ENCODE measurements at regions not wholly inside any gene's neighbourhood (a gene's known extent, or its start where the extent isn't known, plus 50 kb on each side); places are given as distances from the start of the nearest gene placed in this dataset.

DNA sequence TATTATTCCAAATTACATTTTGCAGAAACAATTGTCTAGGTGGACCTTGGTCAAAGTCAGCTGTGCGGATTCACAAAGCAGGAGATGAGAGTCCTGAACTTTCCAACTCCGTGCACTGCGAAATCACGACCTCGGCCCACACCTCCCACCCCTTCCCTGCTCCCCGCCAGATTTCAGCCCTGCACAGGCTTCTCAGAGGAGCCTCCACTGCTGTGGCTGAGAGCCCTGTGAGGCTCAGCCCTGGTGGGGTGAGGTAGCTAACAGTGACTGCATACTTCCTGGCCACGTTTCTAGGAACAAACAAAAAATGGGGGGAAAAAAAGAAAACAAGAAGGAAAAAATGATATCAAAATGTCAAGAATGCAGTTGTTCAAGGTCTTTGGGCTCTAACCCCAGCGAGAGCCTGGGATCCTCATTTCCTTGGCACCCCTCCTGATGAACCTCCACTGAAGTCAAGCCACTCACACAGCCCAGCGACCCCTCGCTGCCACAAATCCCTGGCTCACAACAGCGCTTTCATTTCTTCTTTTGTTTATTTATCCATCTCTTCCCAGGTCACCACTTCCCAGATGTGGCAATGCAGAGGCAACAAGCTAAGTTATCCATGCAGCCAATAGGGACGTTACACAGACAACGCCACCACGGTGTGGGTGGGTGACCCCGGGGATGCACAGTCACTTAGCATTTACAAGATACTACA, 729.7 kb upstream of the ID2 start:
- TF ChIP-seq ZNF274 (IDR thresholded peaks at IDR 0.05; ENCODE audit: low read depth, low read length): no peak
- TF ChIP-seq YY1 (IDR thresholded peaks at IDR 0.05; ENCODE audit: insufficient read depth, insufficient read length): no peak

Measured in NT2/D1 (cell line).